ENCODE measurements at regions not wholly inside any gene's neighbourhood (a gene's known extent, or its start where the extent isn't known, plus 50 kb on each side); places are given as distances from the start of the nearest gene placed in this dataset.

DNA sequence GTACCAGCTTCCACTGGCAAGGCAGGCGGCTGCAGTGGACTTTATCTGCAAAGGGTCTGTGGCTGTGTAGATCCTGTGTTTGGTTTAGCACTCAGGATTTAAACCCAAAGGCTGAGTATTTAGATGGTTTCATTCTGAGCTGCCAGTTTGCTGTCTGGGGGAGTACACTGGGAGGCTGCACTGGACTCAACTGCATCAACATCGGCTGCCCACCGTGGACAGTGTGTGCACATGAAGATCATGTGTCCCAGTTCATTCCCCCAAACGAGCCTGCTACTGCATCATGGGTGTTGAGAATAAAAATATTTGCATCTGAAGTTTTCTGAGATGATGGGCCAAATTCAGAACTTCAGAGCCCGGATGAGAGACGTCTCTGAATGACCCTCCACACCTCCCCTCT, 328.6 kb upstream of the SHH start:
- TF ChIP-seq, protein P1, sequence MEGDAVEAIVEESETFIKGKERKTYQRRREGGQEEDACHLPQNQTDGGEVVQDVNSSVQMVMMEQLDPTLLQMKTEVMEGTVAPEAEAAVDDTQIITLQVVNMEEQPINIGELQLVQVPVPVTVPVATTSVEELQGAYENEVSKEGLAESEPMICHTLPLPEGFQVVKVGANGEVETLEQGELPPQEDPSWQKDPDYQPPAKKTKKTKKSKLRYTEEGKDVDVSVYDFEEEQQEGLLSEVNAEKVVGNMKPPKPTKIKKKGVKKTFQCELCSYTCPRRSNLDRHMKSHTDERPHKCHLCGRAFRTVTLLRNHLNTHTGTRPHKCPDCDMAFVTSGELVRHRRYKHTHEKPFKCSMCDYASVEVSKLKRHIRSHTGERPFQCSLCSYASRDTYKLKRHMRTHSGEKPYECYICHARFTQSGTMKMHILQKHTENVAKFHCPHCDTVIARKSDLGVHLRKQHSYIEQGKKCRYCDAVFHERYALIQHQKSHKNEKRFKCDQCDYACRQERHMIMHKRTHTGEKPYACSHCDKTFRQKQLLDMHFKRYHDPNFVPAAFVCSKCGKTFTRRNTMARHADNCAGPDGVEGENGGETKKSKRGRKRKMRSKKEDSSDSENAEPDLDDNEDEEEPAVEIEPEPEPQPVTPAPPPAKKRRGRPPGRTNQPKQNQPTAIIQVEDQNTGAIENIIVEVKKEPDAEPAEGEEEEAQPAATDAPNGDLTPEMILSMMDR (IDR thresholded peaks at IDR 0.05) = no peak
- TF ChIP-seq POLR2A (IDR thresholded peaks at IDR 0.05) = no peak

Measured in esophagus squamous epithelium (tissue), 4 donors.